Hepatocyte (in vitro differentiated cells): ENCODE measurements at regions not wholly inside any gene's neighbourhood (a gene's known extent, or its start where the extent isn't known, plus 50 kb on each side); places are given as distances from the start of the nearest gene placed in this dataset.

Experiments
- DNase-seq: peaks from one replicate; pipeline ENCODE4 v3.0.0-alpha.2; 2016; ENCODE audit warnings: low spot score
- H2AFZ ChIP-seq: fragments of 200-600 bp; sonication (generic); 2 replicates; pipeline ENCODE4 v1.6.0; 2016; ENCODE audit warnings: antibody characterized with exemption, mild to moderate bottlenecking
- H3K27ac ChIP-seq: fragments of 200-600 bp; sonication (generic); 2 replicates; pipeline ENCODE4 v1.5.1; 2016; ENCODE audit warnings: mild to moderate bottlenecking
- H3K27me3 ChIP-seq: fragments of 200-600 bp; sonication (generic); 2 replicates; pipeline ENCODE4 v1.6.1; 2016
- H3K36me3 ChIP-seq: fragments of 200-600 bp; sonication (generic); replicated peaks from 2 replicates; pipeline ENCODE4 v1.5.1; 2016; ENCODE audit warnings: low read depth; ENCODE audit not compliant: insufficient read depth
- H3K4me1 ChIP-seq: fragments of 200-600 bp; sonication (generic); 2 replicates; pipeline ENCODE4 v1.5.1; 2016; ENCODE audit warnings: mild to moderate bottlenecking, moderate library complexity; ENCODE audit not compliant: insufficient read depth
- H3K4me2 ChIP-seq: fragments of 200-600 bp; sonication (generic); 2 replicates; pipeline ENCODE4 v1.6.0; 2016
- H3K4me3 ChIP-seq: fragments of 200-600 bp; sonication (generic); 2 replicates; pipeline ENCODE4 v1.5.1; 2016; ENCODE audit warnings: mild to moderate bottlenecking
- H3K79me2 ChIP-seq: fragments of 200-600 bp; sonication (generic); 2 replicates; pipeline ENCODE4 v1.6.0; 2017; ENCODE audit warnings: mild to moderate bottlenecking
- H3K9me2 ChIP-seq: fragments of 200-600 bp; sonication (generic); replicated peaks from 2 replicates; pipeline ENCODE4 v1.6.0; 2017; ENCODE audit warnings: mild to moderate bottlenecking; ENCODE audit not compliant: insufficient read depth
- H3K9me3 ChIP-seq: fragments of 200-600 bp; sonication (generic); 2 replicates; pipeline ENCODE4 v1.5.1; 2016; ENCODE audit warnings: low read depth, mild to moderate bottlenecking
- H4K20me1 ChIP-seq: fragments of 200-600 bp; sonication (generic); 2 replicates; pipeline ENCODE4 v1.6.0; 2016; ENCODE audit warnings: mild to moderate bottlenecking; ENCODE audit not compliant: insufficient read depth, poor library complexity, severe bottlenecking
- EZH2 ChIP-seq: fragments of 200-600 bp; sonication (generic); IDR thresholded peaks from 2 replicates; pipeline ENCODE4 v1.6.1; 2016; ENCODE audit warnings: antibody characterized with exemption, mild to moderate bottlenecking, borderline replicate concordance
- EZH2phosphoT487 ChIP-seq: fragments of 200-600 bp; sonication (generic); IDR thresholded peaks from one replicate; pipeline ENCODE4 v1.6.1; 2018; ENCODE audit warnings: antibody characterized with exemption, mild to moderate bottlenecking, low read depth, moderate library complexity; ENCODE audit not compliant: unreplicated experiment, severe bottlenecking
- WGBS: methylation state at CpG from one replicate; pipeline ENCODE4 v1.1.6; 2016; ENCODE audit warnings: low lambda C conversion rate; ENCODE audit errors: missing lambda C conversion rate; 5-methylcytosine and 5-hydroxymethylcytosine counted together
- TF ChIP-seq, protein P1 (sequence below): fragments of 200-600 bp; sonication (generic); IDR thresholded peaks from 2 replicates; pipeline ENCODE4 v1.5.1; 2016; ENCODE audit warnings: antibody characterized with exemption, mild to moderate bottlenecking; ENCODE audit not compliant: poor library complexity

DNA sequence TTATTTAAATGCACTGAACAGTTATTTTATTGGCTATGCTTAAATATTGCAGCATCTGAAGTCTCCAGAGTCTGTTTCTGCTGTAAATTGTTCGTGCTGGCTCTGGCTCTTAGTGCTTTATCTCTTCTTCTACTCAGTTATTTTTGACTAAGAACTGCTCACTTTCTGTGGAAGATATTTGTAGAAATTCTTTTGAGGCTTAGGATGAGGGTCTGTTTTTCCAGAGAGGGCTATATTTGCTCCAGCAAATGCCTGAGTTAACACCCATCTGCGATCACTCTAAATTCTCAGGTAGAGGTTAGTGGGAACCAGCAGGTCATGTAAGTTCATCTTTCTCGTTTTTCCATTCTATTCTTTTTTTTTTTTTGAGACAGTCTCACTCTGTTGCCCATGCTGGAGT is 71.1 kb downstream of the ARL6IP4 start:
- H3K79me2 ChIP-seq: no peaks in the 10 kb centered on the region
- no peak for DNase-seq
- H3K9me3 ChIP-seq: no peaks in the 10 kb centered on the region
- peak overlapping the region; percentile 59 for H3K27ac ChIP-seq
- H3K4me2 ChIP-seq: no peak overlapping the region
- H4K20me1 ChIP-seq: no peaks in the 10 kb centered on the region
- TF ChIP-seq EZH2phosphoT487: no peak
- TF ChIP-seq, protein P1, sequence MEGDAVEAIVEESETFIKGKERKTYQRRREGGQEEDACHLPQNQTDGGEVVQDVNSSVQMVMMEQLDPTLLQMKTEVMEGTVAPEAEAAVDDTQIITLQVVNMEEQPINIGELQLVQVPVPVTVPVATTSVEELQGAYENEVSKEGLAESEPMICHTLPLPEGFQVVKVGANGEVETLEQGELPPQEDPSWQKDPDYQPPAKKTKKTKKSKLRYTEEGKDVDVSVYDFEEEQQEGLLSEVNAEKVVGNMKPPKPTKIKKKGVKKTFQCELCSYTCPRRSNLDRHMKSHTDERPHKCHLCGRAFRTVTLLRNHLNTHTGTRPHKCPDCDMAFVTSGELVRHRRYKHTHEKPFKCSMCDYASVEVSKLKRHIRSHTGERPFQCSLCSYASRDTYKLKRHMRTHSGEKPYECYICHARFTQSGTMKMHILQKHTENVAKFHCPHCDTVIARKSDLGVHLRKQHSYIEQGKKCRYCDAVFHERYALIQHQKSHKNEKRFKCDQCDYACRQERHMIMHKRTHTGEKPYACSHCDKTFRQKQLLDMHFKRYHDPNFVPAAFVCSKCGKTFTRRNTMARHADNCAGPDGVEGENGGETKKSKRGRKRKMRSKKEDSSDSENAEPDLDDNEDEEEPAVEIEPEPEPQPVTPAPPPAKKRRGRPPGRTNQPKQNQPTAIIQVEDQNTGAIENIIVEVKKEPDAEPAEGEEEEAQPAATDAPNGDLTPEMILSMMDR: no peak
- no peak for TF ChIP-seq EZH2
- peaks cover 19% of the 10 kb centered on the region for H3K4me1 ChIP-seq
- H3K27me3 ChIP-seq: no peaks in the 10 kb centered on the region
- no peaks in the 10 kb centered on the region for H3K36me3 ChIP-seq
- H2AFZ ChIP-seq: no peak overlapping the region
- no peak overlapping the region for H3K4me3 ChIP-seq
- 69% methylated on average over 3 of the region's 3 CpGs for WGBS
- no peaks in the 10 kb centered on the region for H3K9me2 ChIP-seq

DNA sequence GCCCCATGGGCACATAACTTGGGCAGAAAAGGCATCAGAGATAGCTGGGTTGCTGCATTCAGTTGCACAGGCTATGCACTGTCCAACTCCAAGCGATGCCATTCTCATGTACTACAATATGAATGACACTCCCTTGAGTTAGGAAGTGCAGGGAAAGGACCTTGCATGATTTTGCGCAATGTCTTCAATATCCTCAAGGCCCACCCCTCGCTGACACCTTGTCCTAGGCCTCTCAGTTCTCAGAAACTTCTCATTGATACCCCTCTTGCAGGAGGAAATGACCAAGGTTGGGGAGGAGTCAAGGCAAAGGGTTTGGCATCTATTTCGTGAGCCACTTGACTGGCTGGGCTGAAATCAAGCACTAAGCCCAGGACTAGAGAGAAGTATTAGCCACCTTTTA is 70.4 kb downstream of the ARL6IP4 start:
- no peak overlapping the region for H3K4me2 ChIP-seq
- DNase-seq: no peak
- H3K4me1 ChIP-seq: peaks cover 19% of the 10 kb centered on the region
- 89% methylated on average over 4 of the region's 4 CpGs for WGBS
- H4K20me1 ChIP-seq: no peaks in the 10 kb centered on the region
- H3K27ac ChIP-seq: peak overlapping the region; percentile 59
- no peaks in the 10 kb centered on the region for H3K36me3 ChIP-seq
- H3K9me3 ChIP-seq: no peaks in the 10 kb centered on the region
- TF ChIP-seq, protein P1: no peak
- TF ChIP-seq EZH2phosphoT487: no peak
- no peak for TF ChIP-seq EZH2
- H3K9me2 ChIP-seq: no peaks in the 10 kb centered on the region
- no peaks in the 10 kb centered on the region for H3K27me3 ChIP-seq
- H2AFZ ChIP-seq: no peak overlapping the region
- H3K79me2 ChIP-seq: no peaks in the 10 kb centered on the region
- no peak overlapping the region for H3K4me3 ChIP-seq

DNA sequence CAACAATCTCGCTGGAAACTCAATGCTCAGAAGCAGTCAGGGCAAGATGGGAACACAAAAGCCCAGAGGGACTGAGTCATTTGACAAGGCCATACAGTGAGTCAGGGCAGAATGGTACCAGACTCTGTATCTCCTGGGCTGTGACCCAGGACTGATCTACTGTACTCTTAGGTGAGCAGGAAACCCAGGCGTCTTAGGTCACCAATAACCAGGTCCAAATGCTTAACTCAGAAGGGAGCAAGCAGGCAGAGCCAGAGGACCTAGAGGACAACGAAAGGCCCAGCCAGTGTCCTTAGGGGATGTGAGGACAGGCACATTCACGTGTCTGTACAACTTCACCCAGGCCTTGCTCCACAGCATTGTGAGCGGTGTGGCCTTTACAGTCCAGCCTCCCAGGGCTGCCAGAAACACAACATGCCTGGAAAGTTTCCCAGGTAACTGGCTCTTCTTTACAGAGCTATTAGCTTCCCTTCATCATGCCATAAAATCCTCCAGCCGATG is 69.9 kb downstream of the ARL6IP4 start:
- WGBS: 53% methylated on average over 6 of the region's 6 CpGs
- peak overlapping the region; percentile 59 for H3K27ac ChIP-seq

More for the DNA sequence above, 69.9 kb downstream of the ARL6IP4 start:
- no peaks in the 10 kb centered on the region for H3K9me2 ChIP-seq
- H3K36me3 ChIP-seq: no peaks in the 10 kb centered on the region
- H3K4me1 ChIP-seq: peaks cover 19% of the 10 kb centered on the region
- H4K20me1 ChIP-seq: no peaks in the 10 kb centered on the region
- no peak overlapping the region for H3K4me3 ChIP-seq
- H2AFZ ChIP-seq: no peak overlapping the region
- no peaks in the 10 kb centered on the region for H3K27me3 ChIP-seq
- no peaks in the 10 kb centered on the region for H3K79me2 ChIP-seq
- DNase-seq: no peak
- no peaks in the 10 kb centered on the region for H3K9me3 ChIP-seq
- peak overlapping the region; percentile 37 for H3K4me2 ChIP-seq
- TF ChIP-seq EZH2phosphoT487: no peak
- no peak for TF ChIP-seq EZH2
- TF ChIP-seq, protein P1: no peak
